GM13977 (cell line): ENCODE measurements at regions not wholly inside any gene's neighbourhood (a gene's known extent, or its start where the extent isn't known, plus 50 kb on each side); places are given as distances from the start of the nearest gene placed in this dataset.

Source experiments
- DNase-seq: peaks from one replicate; pipeline ENCODE4 v3.0.0; 2012; ENCODE audit warnings: low spot score
- CTCF ChIP-seq: IDR thresholded peaks from 2 replicates; pipeline ENCODE4 v1.5.1; 2012; ENCODE audit warnings: mild to moderate bottlenecking, control low read depth; ENCODE audit not compliant: insufficient read depth; ENCODE audit errors: extremely low read depth, missing control alignments
- in situ Hi-C: fragments of 300-500 bp; cut with MboI; formaldehyde crosslinking; loops from one replicate; pipeline ENCODE4 v1.12.0; 2022; ENCODE audit warnings: low sequenced_read_pairs, low pct_unique_long_range_greater_than_20kb, mixed read lengths, inconsistent platforms; ENCODE audit not compliant: unreplicated experiment

GRCh38 chr12:90393652-90394051 is 561.3 kb downstream of the CCER1 start:
- no peak for TF ChIP-seq CTCF
- in situ Hi-C loops, result no loop called here
- no peak for DNase-seq

GRCh38 chr12:90393089-90393488 is 561.9 kb downstream of the CCER1 start:
- no peak for TF ChIP-seq CTCF
- in situ Hi-C loops, result no loop called here
- no peak for DNase-seq

- no peak for TF ChIP-seq CTCF
- no peak for DNase-seq
- in situ Hi-C loops, result no loop called here
Observed at GRCh38 chr12:90390947-90391346, 564.0 kb downstream of the CCER1 start.

GRCh38 chr12:90368081-90368480 is 586.9 kb downstream of the CCER1 start:
- in situ Hi-C loops, result no loop called here

GRCh38 chr12:90366286-90366685 is 588.7 kb downstream of the CCER1 start:
- DNase-seq, result no peak
- in situ Hi-C loops, result no loop called here
- no peak for TF ChIP-seq CTCF

More at GRCh38 chr12:90368081-90368480, 586.9 kb downstream of the CCER1 start:
- DNase-seq, result no peak
- TF ChIP-seq CTCF, result no peak

GRCh38 chr12:90360300-90360699 is 594.7 kb downstream of the CCER1 start:
- in situ Hi-C loops, result no loop called here

More at GRCh38 chr12:90360300-90360699, 594.7 kb downstream of the CCER1 start:
- no peak for DNase-seq
- TF ChIP-seq CTCF, result no peak
